ENCODE measurements at regions not wholly inside any gene's neighbourhood (a gene's known extent, or its start where the extent isn't known, plus 50 kb on each side); places are given as distances from the start of the nearest gene placed in this dataset.
"Not testable (repeated sequence)": the region's sequence is repeated elsewhere in the genome, so short reads cannot be mapped to it uniquely, and the experiment has no call there.

GRCh38 chr5:25412116-25412661 lies 767.4 kb upstream of the CDH10 start:
- no peak overlapping the region for H3K4me3 ChIP-seq (ENCODE audit: low read length)
- Mint-ChIP-seq H3K9me3 (peaks cover 11% of the 10 kb centered on the region), H3K4me1 (ENCODE audit: low read depth) (no peaks in the 10 kb centered on the region), H3K27ac (no peak overlapping the region), H3K4me3 (no peak overlapping the region), H3K36me3 (ENCODE audit: low read depth) (no peaks in the 10 kb centered on the region), H3K27me3 (no peaks in the 10 kb centered on the region)
- no peak overlapping the region for H3K27ac ChIP-seq (ENCODE audit: low read depth in 1 of 2, low read length in 2 of 2)
- peaks cover 0 to 8% of the 10 kb centered on the region in 2 experiments for H3K9me3 ChIP-seq (ENCODE audit: control insufficient read depth in 1 of 2, insufficient read depth in 1 of 2, low read length in 2 of 2)
- DNase-seq (no peak), ATAC-seq (ENCODE audit: poor library complexity) (no peak)
- no peak for TF ChIP-seq CTCF (IDR thresholded peaks at IDR 0.05)
- CTCF ChIA-PET = no interaction called here
- intact Hi-C loops (cut with DNase I, micrococcal nuclease) = no loop called here
- no peaks in the 10 kb centered on the region for H3K4me1 ChIP-seq (ENCODE audit: insufficient read depth, low read length)
- no peaks in the 10 kb centered on the region for H3K27me3 ChIP-seq (ENCODE audit: control insufficient read depth in 1 of 2, insufficient read depth in 2 of 2, low read length in 2 of 2)
- no peaks in the 10 kb centered on the region for H3K36me3 ChIP-seq (ENCODE audit: insufficient read depth, low read length)
- POLR2A ChIA-PET = no interaction called here

GRCh38 chr5:25407365-25407764 lies 762.6 kb upstream of the CDH10 start:
- ATAC-seq (ENCODE audit: poor library complexity); H3K36me3 ChIP-seq (ENCODE audit: insufficient read depth, low read length); DNase-seq; H3K27me3 ChIP-seq (ENCODE audit: control insufficient read depth in 1 of 2, insufficient read depth in 2 of 2, low read length in 2 of 2); intact Hi-C loops (cut with DNase I, micrococcal nuclease); POLR2A ChIA-PET; CTCF ChIA-PET; H3K4me1 Mint-ChIP-seq (ENCODE audit: low read depth); H3K36me3 Mint-ChIP-seq (ENCODE audit: low read depth); H3K4me3 Mint-ChIP-seq; H3K27me3 Mint-ChIP-seq; H3K9me3 ChIP-seq (ENCODE audit: control insufficient read depth in 1 of 2, insufficient read depth in 1 of 2, low read length in 2 of 2); H3K27ac Mint-ChIP-seq; H3K27ac ChIP-seq (ENCODE audit: low read depth in 1 of 2, low read length in 2 of 2); H3K4me1 ChIP-seq (ENCODE audit: insufficient read depth, low read length); H3K4me3 ChIP-seq (ENCODE audit: low read length): not testable (repeated sequence)
- peaks cover 19% of the 10 kb centered on the region for H3K9me3 Mint-ChIP-seq

- Histone ChIP-seq H3K4me3 (ENCODE audit: low read length) (no peak overlapping the region), H3K27me3 (ENCODE audit: control insufficient read depth in 1 of 2, insufficient read depth in 2 of 2, low read length in 2 of 2) (no peaks in the 10 kb centered on the region), H3K9me3 (ENCODE audit: control insufficient read depth in 1 of 2, insufficient read depth in 1 of 2, low read length in 2 of 2) (peaks cover 0 to 5% of the 10 kb centered on the region in 2 experiments), H3K4me1 (ENCODE audit: insufficient read depth, low read length) (no peaks in the 10 kb centered on the region), H3K27ac (ENCODE audit: low read depth in 1 of 2, low read length in 2 of 2) (no peak overlapping the region), H3K36me3 (ENCODE audit: insufficient read depth, low read length) (no peaks in the 10 kb centered on the region)
- ChIA-PET CTCF (no interaction called here), POLR2A (no interaction called here)
- no peaks in the 10 kb centered on the region for H3K4me1 Mint-ChIP-seq (ENCODE audit: low read depth)
- no peaks in the 10 kb centered on the region for H3K27me3 Mint-ChIP-seq
- H3K4me3 Mint-ChIP-seq = no peak overlapping the region
- DNase-seq = no peak
- H3K36me3 Mint-ChIP-seq (ENCODE audit: low read depth) = no peaks in the 10 kb centered on the region
- peaks cover 16% of the 10 kb centered on the region for H3K9me3 Mint-ChIP-seq
- no peak for TF ChIP-seq CTCF (IDR thresholded peaks at IDR 0.05)
- no peak for ATAC-seq (ENCODE audit: poor library complexity)
- no peak overlapping the region for H3K27ac Mint-ChIP-seq
- intact Hi-C loops (cut with DNase I, micrococcal nuclease) = no loop called here
Observed at GRCh38 chr5:25405850-25406249, 761.1 kb upstream of the CDH10 start.

- DNase-seq (no peak), ATAC-seq (ENCODE audit: poor library complexity) (no peak)
- Mint-ChIP-seq H3K4me1 (ENCODE audit: low read depth) (no peaks in the 10 kb centered on the region), H3K27me3 (no peaks in the 10 kb centered on the region), H3K27ac (no peak overlapping the region), H3K9me3 (peaks cover 12% of the 10 kb centered on the region), H3K36me3 (ENCODE audit: low read depth) (no peaks in the 10 kb centered on the region), H3K4me3 (no peak overlapping the region)
- Histone ChIP-seq H3K27me3 (ENCODE audit: control insufficient read depth in 1 of 2, insufficient read depth in 2 of 2, low read length in 2 of 2) (no peaks in the 10 kb centered on the region), H3K4me3 (ENCODE audit: low read length) (no peak overlapping the region), H3K9me3 (ENCODE audit: control insufficient read depth in 1 of 2, insufficient read depth in 1 of 2, low read length in 2 of 2) (peaks cover 1 to 5% of the 10 kb centered on the region in 2 experiments), H3K27ac (ENCODE audit: low read depth in 1 of 2, low read length in 2 of 2) (no peak overlapping the region), H3K4me1 (ENCODE audit: insufficient read depth, low read length) (no peaks in the 10 kb centered on the region), H3K36me3 (ENCODE audit: insufficient read depth, low read length) (no peaks in the 10 kb centered on the region)
- TF ChIP-seq CTCF (IDR thresholded peaks at IDR 0.05) = no peak
- ChIA-PET POLR2A (no interaction called here), CTCF (no interaction called here)
- intact Hi-C loops (cut with DNase I, micrococcal nuclease) = no loop called here
Observed at GRCh38 chr5:25399878-25400480, 755.2 kb upstream of the CDH10 start.

Measured in CD4-positive, alpha-beta T cell (primary cell).